BLaER1 (cell line): ENCODE measurements at regions not wholly inside any gene's neighbourhood (a gene's known extent, or its start where the extent isn't known, plus 50 kb on each side); places are given as distances from the start of the nearest gene placed in this dataset.

Experiments
- H3K27ac ChIP-seq: shearing (Covaris generic); formaldehyde crosslinking; 2 replicates; pipeline ENCODE4 v1.8.1; 2022
- H3K27me3 ChIP-seq: shearing (Covaris generic); formaldehyde crosslinking; 2 replicates; pipeline ENCODE4 v1.8.1; 2022
- H3K36me3 ChIP-seq: shearing (Covaris generic); formaldehyde crosslinking; 2 replicates; pipeline ENCODE4 v1.8.1; 2022
- H3K4me1 ChIP-seq: shearing (Covaris generic); formaldehyde crosslinking; 2 replicates; pipeline ENCODE4 v1.8.1; 2022
- H3K4me2 ChIP-seq: shearing (Covaris generic); formaldehyde crosslinking; 2 replicates; pipeline ENCODE4 v1.8.1; 2022
- H3K4me3 ChIP-seq: shearing (Covaris generic); formaldehyde crosslinking; 2 replicates; pipeline ENCODE4 v1.8.1; 2022
- H3K9ac ChIP-seq: shearing (Covaris generic); formaldehyde crosslinking; 2 replicates; pipeline ENCODE4 v1.8.1; 2022
- H3K9me3 ChIP-seq: shearing (Covaris generic); formaldehyde crosslinking; 2 replicates; pipeline ENCODE4 v1.8.1; 2022
- H4K20me1 ChIP-seq: shearing (Covaris generic); formaldehyde crosslinking; 2 replicates; pipeline ENCODE4 v1.8.1; 2022
- Cebpa-rat ChIP-seq: shearing (Covaris generic); IDR thresholded peaks from 2 replicates; pipeline ENCODE4 v1.8.1; 2022

DNA sequence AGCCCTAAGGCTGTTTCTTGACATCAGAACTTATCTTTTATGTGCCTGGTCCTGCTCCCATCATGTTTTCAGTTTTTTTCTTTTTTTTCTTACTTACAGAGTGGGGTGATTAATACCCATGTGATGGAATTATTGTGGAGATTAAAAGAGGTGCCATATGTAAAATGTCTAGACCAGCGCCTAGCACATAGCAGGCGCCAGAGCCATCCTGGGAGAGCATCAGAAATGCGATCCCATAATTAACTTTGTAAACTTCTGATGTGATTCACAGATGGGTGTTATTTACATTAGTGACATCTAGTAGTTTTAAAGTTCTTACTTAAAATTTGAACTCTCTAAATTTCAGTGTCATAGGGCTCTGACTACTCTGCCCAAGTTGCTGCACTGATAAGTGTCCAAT, 66.2 kb upstream of the PGRMC2 start:
- Histone ChIP-seq H3K9ac (no peak overlapping the region), H3K36me3 (no peaks in the 10 kb centered on the region), H4K20me1 (no peaks in the 10 kb centered on the region), H3K4me3 (no peak overlapping the region), H3K4me1 (no peaks in the 10 kb centered on the region), H3K9me3 (no peaks in the 10 kb centered on the region), H3K27ac (no peak overlapping the region), H3K4me2 (no peak overlapping the region), H3K27me3 (no peaks in the 10 kb centered on the region)
- no peak for TF ChIP-seq Cebpa-rat

DNA sequence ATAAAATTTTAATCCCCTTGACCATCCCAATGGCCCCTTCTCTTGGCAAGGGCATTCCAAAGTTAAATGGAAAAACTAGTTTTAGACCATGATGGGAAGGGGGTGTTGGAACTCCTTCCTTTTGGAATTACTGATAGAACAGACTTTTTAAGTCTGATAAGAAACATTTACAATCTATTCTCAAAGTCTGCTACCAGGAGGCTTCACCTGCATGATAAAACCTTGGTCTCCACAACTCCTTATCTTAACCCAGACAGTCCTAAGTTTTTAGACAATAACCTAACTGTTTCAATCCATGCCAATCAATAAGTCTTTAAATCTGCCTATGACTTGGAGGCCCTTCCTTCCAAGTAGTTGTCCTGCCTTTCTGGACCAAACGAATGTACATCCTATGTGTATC, 63.9 kb upstream of the PGRMC2 start:
- Histone ChIP-seq H3K4me1 (no peaks in the 10 kb centered on the region), H3K4me2 (no peak overlapping the region), H3K36me3 (no peaks in the 10 kb centered on the region), H3K4me3 (no peak overlapping the region), H3K9me3 (no peaks in the 10 kb centered on the region), H4K20me1 (no peaks in the 10 kb centered on the region), H3K27me3 (no peaks in the 10 kb centered on the region), H3K9ac (no peak overlapping the region), H3K27ac (no peak overlapping the region)
- no peak for TF ChIP-seq Cebpa-rat

- Histone ChIP-seq H3K4me1 (no peaks in the 10 kb centered on the region), H3K4me3 (no peak overlapping the region), H4K20me1 (no peaks in the 10 kb centered on the region), H3K27ac (no peak overlapping the region), H3K36me3 (no peaks in the 10 kb centered on the region), H3K27me3 (no peaks in the 10 kb centered on the region), H3K4me2 (no peak overlapping the region), H3K9me3 (no peaks in the 10 kb centered on the region), H3K9ac (no peak overlapping the region)
- no peak for TF ChIP-seq Cebpa-rat
These were observed 62.9 kb upstream of the PGRMC2 start for GRCh38 chr4:128350449-128351045.

GRCh38 chr4:128349921-128350320, 62.3 kb upstream of the PGRMC2 start:
- Histone ChIP-seq H3K9me3 (no peaks in the 10 kb centered on the region), H3K4me3 (no peak overlapping the region), H3K9ac (no peak overlapping the region), H3K4me1 (no peaks in the 10 kb centered on the region), H4K20me1 (no peaks in the 10 kb centered on the region), H3K36me3 (no peaks in the 10 kb centered on the region), H3K27ac (no peak overlapping the region), H3K27me3 (no peaks in the 10 kb centered on the region), H3K4me2 (no peak overlapping the region)
- TF ChIP-seq Cebpa-rat: no peak

DNA sequence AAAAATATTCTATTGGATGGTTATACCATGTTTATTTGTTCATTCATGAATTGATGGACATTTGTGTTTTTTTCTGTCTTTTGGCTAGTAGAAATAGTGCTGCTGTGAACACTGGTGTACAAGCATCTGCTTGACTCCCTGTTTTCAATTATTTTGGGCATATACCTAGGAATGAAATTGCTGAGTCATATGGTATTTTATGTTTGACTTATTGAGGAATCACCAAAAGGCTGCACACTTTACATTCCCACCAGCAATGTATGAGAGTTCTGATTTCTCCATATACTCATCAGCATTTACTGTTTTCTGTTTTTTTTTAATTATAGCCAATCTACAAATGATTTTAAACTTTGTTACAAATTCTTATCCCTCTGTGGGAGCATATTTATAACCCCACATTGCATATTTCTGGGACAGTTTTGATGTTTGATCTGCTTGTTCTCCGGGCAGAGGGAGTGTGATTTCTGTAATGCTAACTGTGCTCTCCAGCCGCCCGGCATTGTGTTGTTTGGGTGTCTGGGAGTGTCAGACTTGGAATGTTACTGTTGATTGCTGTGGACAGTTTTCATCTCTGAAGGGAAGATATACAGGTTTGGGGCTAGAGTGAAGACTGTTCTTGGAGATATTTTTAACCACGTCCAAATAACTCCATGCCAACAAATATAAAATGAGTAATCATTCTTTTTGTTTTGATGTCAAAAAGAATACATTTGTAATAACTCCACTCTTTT, 60.5 kb upstream of the PGRMC2 start:
- Histone ChIP-seq H3K4me1 (no peaks in the 10 kb centered on the region), H3K27me3 (no peaks in the 10 kb centered on the region), H3K4me3 (no peak overlapping the region), H3K9ac (no peak overlapping the region), H4K20me1 (no peaks in the 10 kb centered on the region), H3K9me3 (no peaks in the 10 kb centered on the region), H3K27ac (no peak overlapping the region), H3K4me2 (no peak overlapping the region), H3K36me3 (no peaks in the 10 kb centered on the region)
- no peak for TF ChIP-seq Cebpa-rat

DNA sequence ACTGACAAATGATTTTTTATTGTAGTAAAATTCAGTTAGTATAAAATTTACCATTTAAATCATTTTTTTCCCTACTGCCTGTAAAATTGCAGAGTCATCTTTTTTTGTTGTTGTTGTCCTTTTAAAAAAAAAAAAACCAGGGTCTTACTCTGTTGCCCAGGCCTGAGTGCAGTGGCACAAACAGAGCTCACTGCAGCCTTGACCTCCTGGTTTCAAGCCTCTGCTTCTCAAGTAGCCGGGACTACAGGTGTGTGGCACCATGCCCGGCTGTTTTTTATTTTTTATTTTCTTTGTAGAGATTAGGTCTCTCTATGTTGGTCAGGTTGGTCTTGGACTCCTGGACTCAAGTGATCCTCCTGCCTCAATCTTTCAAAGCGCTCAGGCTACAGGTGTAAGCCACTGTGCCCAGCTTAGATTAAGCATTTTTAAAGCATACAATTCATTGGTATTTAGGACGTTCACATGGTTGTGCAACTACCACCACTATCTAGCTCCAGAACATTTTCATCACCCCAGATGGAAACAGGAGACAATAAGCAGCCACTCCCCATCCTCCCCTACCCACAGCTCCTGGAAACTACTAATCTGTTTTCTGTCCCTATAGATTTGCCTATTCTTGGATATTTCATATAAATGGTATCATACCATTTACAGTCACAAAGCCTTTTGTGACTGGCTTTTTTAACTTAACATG, 59.7 kb upstream of the PGRMC2 start:
- Histone ChIP-seq H3K9ac (no peak overlapping the region), H3K4me1 (no peaks in the 10 kb centered on the region)

GRCh38 chr4:128346054-128346716, 58.6 kb upstream of the PGRMC2 start:
- TF ChIP-seq Cebpa-rat: no peak
- no peak overlapping the region for H3K4me3 ChIP-seq
- H3K9ac ChIP-seq: no peak overlapping the region
- no peaks in the 10 kb centered on the region for H3K4me1 ChIP-seq
- no peaks in the 10 kb centered on the region for H3K9me3 ChIP-seq
- no peak overlapping the region for H3K4me2 ChIP-seq
- no peaks in the 10 kb centered on the region for H4K20me1 ChIP-seq
- H3K27me3 ChIP-seq: no peaks in the 10 kb centered on the region
- no peak overlapping the region for H3K27ac ChIP-seq
- no peaks in the 10 kb centered on the region for H3K36me3 ChIP-seq

More for the DNA sequence above, 59.7 kb upstream of the PGRMC2 start:
- Histone ChIP-seq H3K27ac (no peak overlapping the region), H3K4me3 (no peak overlapping the region), H3K4me2 (no peak overlapping the region), H4K20me1 (no peaks in the 10 kb centered on the region), H3K9me3 (no peaks in the 10 kb centered on the region), H3K36me3 (no peaks in the 10 kb centered on the region), H3K27me3 (no peaks in the 10 kb centered on the region)
- TF ChIP-seq Cebpa-rat: no peak

DNA sequence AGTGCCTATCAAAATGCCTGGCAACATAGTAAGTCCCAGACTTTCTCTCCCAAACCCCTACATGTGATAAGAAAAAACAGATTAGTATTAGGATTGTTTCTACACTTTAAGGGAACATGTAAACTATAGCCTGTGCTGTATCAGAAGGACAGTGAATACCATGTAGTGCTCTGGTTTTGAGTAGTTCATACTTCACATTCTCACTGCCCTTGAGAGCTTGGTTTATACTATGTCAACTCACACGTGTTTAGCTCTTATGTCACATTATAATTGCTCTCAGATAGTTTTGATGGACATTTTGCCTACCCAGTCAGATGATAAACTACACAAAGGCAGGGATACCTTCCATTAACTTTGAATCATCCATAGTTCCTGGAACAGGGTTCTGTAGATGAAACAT, 58.0 kb upstream of the PGRMC2 start:
- H4K20me1 ChIP-seq: no peaks in the 10 kb centered on the region
- no peaks in the 10 kb centered on the region for H3K27me3 ChIP-seq
- no peaks in the 10 kb centered on the region for H3K36me3 ChIP-seq
- H3K27ac ChIP-seq: no peak overlapping the region
- no peaks in the 10 kb centered on the region for H3K9me3 ChIP-seq
- no peak overlapping the region for H3K9ac ChIP-seq
- no peak overlapping the region for H3K4me3 ChIP-seq
- no peak overlapping the region for H3K4me2 ChIP-seq
- H3K4me1 ChIP-seq: no peaks in the 10 kb centered on the region
- no peak for TF ChIP-seq Cebpa-rat

DNA sequence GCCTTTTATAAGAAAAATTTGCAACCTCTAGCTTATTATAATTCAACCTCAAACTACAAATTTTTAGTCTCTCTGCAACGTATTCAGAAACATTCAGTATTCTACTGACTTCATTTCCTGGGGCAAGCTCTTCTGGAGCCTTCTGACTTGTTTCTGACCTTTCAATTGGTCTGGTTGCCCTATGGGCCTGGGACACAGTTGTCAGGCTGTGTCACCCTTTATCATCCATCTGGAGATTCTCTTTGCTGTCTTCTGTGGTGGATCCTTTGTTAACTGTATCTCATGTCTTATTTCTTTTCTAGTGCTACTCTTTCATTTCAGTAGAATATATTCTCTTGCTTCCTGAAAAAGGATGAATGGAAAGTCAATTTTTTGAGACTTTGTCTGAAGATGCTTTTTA, 55.1 kb upstream of the PGRMC2 start:
- Histone ChIP-seq H3K27ac (no peak overlapping the region), H3K4me3 (no peak overlapping the region), H3K4me2 (no peak overlapping the region), H3K27me3 (no peaks in the 10 kb centered on the region), H4K20me1 (no peaks in the 10 kb centered on the region), H3K36me3 (no peaks in the 10 kb centered on the region), H3K9me3 (no peaks in the 10 kb centered on the region), H3K9ac (no peak overlapping the region), H3K4me1 (no peaks in the 10 kb centered on the region)
- TF ChIP-seq Cebpa-rat: no peak

- no peak for TF ChIP-seq Cebpa-rat
- Histone ChIP-seq H3K4me2 (no peak overlapping the region), H3K4me1 (no peaks in the 10 kb centered on the region)
These were observed 54.0 kb upstream of the PGRMC2 start for GRCh38 chr4:128341634-128342033.

More at GRCh38 chr4:128341634-128342033, 54.0 kb upstream of the PGRMC2 start:
- no peaks in the 10 kb centered on the region for H3K9me3 ChIP-seq
- no peak overlapping the region for H3K27ac ChIP-seq
- H4K20me1 ChIP-seq: no peaks in the 10 kb centered on the region
- no peaks in the 10 kb centered on the region for H3K27me3 ChIP-seq
- H3K4me3 ChIP-seq: no peak overlapping the region
- H3K9ac ChIP-seq: no peak overlapping the region
- no peaks in the 10 kb centered on the region for H3K36me3 ChIP-seq
